ENCODE measurements at regions not wholly inside any gene's neighbourhood (a gene's known extent, or its start where the extent isn't known, plus 50 kb on each side); places are given as distances from the start of the nearest gene placed in this dataset.

DNA sequence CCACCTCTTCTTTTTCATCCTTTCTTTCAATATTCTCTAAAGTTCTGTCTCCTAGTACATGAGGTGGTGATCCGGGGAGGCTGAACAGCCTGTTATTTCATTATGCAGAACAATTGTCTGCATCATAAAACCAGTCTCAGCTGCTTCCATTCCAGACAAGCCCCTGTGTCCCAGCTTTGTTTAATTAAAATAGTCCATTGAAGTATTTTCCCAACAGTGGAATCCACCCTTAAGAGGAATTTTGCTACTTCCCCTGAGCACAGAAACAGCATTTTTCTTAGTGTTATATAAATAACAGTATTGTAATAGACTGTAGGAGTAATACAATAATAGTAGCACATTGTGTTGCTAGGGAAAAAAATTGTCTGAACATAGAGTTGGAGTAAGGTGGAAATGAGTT lies 395.4 kb upstream of the TCF4 start:
- 59 to 74% (median 61%) methylated on average over 1 of the region's 1 CpG for WGBS, 3 donors
- Histone ChIP-seq H3K36me3 (no peaks in the 10 kb centered on the region), H3K27me3 (no peaks in the 10 kb centered on the region), H3K27ac (no peak overlapping the region), H3K4me1 (ENCODE audit: insufficient read depth) (no peaks in the 10 kb centered on the region), H3K4me3 (no peak overlapping the region), H3K9me3 (no peaks in the 10 kb centered on the region)
- TF ChIP-seq, protein P1, sequence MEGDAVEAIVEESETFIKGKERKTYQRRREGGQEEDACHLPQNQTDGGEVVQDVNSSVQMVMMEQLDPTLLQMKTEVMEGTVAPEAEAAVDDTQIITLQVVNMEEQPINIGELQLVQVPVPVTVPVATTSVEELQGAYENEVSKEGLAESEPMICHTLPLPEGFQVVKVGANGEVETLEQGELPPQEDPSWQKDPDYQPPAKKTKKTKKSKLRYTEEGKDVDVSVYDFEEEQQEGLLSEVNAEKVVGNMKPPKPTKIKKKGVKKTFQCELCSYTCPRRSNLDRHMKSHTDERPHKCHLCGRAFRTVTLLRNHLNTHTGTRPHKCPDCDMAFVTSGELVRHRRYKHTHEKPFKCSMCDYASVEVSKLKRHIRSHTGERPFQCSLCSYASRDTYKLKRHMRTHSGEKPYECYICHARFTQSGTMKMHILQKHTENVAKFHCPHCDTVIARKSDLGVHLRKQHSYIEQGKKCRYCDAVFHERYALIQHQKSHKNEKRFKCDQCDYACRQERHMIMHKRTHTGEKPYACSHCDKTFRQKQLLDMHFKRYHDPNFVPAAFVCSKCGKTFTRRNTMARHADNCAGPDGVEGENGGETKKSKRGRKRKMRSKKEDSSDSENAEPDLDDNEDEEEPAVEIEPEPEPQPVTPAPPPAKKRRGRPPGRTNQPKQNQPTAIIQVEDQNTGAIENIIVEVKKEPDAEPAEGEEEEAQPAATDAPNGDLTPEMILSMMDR (IDR thresholded peaks at IDR 0.05), result no peak
- TF ChIP-seq POLR2A (IDR thresholded peaks at IDR 0.05) (no peak), EP300 (IDR thresholded peaks at IDR 0.05) (no peak)
- intact Hi-C loops (cut with DNase I), result no loop called here
- DNase-seq, result no peak

DNA sequence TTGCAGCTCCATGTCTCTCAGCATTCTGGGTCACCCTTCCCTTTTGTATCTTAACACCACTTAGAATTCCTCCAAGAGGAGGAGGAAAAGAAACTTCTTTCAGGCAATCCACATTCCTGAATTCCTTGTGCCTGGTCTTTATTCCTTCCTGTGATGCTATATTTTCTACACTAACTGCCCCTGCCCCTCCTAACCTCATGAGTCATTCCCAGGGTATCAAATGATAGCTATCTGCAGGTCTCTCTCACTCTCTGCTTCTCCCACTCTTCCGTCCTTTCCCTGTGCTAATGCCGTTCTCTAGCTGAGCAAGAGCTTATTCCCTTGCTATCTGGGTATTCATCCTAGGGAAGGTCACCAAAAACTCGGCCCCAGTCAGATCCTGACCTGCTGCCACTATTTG lies 395.0 kb upstream of the TCF4 start:
- intact Hi-C loops (cut with DNase I), result no loop called here
- DNase-seq, result no peak
- H3K4me1 ChIP-seq (ENCODE audit: insufficient read depth), result no peaks in the 10 kb centered on the region

DNA sequence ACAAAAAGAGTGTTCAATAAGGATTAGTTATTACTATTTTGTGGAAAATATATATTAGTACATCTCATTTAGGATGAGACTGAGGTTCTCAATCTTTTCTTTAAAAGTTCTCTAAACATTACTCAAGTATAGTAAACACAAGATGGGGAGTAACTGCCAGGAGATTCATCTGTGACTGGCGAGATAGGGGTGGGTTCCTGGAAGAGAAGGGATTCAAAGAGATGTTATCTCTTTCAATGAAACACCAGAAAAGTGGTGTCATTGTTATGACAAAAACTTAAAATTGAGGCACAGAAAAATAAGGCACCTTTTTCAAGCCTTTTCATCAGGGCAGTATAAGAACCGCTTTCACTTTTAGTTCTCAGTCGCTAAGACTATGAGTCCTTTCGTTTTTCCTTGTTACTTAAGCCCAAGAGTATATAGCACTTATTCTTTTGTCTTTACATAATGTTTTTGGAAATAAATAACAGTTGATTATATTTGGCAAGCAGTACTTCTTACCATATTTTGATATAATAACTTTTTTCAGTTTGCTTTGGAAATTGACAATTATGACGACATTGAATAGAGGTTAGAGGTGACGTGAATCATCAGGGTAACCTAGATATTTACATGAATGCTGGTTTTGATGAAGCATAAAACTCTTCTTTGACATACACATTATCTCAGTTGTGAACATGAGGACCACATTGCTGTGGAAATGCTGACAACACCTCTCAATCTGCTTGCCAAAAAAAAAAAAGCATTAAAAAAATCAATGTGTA lies 393.9 kb upstream of the TCF4 start:
- Histone ChIP-seq H3K27ac (no peak overlapping the region), H3K4me1 (ENCODE audit: insufficient read depth) (no peaks in the 10 kb centered on the region), H3K27me3 (no peaks in the 10 kb centered on the region), H3K36me3 (no peaks in the 10 kb centered on the region), H3K4me3 (no peak overlapping the region), H3K9me3 (no peaks in the 10 kb centered on the region)
- 92 to 93% (median 92%) methylated on average over 6 of the region's 6 CpGs for WGBS, 3 donors
- no peak for DNase-seq
- TF ChIP-seq, protein P1 (IDR thresholded peaks at IDR 0.05), result no peak
- TF ChIP-seq EP300 (IDR thresholded peaks at IDR 0.05), result no peak
- no peak for TF ChIP-seq POLR2A (IDR thresholded peaks at IDR 0.05)
- intact Hi-C loops (cut with DNase I), result no loop called here

More for the DNA sequence above, 395.0 kb upstream of the TCF4 start:
- Histone ChIP-seq H3K9me3 (no peaks in the 10 kb centered on the region), H3K4me3 (no peak overlapping the region), H3K27me3 (no peaks in the 10 kb centered on the region), H3K27ac (no peak overlapping the region), H3K36me3 (no peaks in the 10 kb centered on the region)
- WGBS, 3 donors, result 60 to 69% (median 62%) methylated on average over 3 of the region's 3 CpGs
- TF ChIP-seq EP300 (IDR thresholded peaks at IDR 0.05) (no peak), POLR2A (IDR thresholded peaks at IDR 0.05) (no peak)
- TF ChIP-seq, protein P1 (IDR thresholded peaks at IDR 0.05), result no peak

DNA sequence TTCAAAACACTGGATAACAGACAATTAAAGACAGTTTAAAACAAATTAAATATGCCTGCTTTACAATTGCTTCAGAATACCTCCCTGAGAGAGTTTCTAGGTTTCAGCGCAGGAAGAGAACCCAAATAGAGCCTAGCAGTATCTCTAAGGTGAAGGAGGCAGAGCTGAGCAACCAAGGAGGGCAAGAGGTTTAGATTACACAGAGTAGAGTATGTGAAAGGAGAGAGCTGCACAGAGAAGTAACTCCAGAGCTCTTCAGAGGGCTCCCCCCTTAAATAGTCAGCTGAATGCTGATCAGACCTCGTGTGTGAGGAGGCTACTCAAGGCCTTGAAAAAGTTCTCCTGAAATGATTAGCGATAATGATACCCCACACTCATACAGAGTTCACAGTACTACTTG lies 386.5 kb upstream of the TCF4 start:
- no peak for DNase-seq
- H3K36me3 ChIP-seq, result no peaks in the 10 kb centered on the region
- H3K4me1 ChIP-seq (ENCODE audit: insufficient read depth), result no peaks in the 10 kb centered on the region
- TF ChIP-seq EP300 (IDR thresholded peaks at IDR 0.05) (no peak), POLR2A (IDR thresholded peaks at IDR 0.05) (no peak)
- TF ChIP-seq, protein P1 (IDR thresholded peaks at IDR 0.05), result no peak
- intact Hi-C loops (cut with DNase I), result no loop called here
- WGBS, 3 donors, result 70 to 83% (median 77%) methylated on average over 3 of the region's 3 CpGs
- H3K27me3 ChIP-seq, result no peaks in the 10 kb centered on the region
- no peaks in the 10 kb centered on the region for H3K9me3 ChIP-seq
- H3K27ac ChIP-seq, result no peak overlapping the region
- H3K4me3 ChIP-seq, result no peak overlapping the region

Data from ovary (tissue), 7 donors.